ENCODE measurements at regions not wholly inside any gene's neighbourhood (a gene's known extent, or its start where the extent isn't known, plus 50 kb on each side); places are given as distances from the start of the nearest gene placed in this dataset.

GRCh38 chr2:37782155-37782673, 110.8 kb upstream of the CDC42EP3 start:
- DNase-seq (ENCODE audit: low spot score) = no peak

GRCh38 chr2:37782721-37783371, 111.4 kb upstream of the CDC42EP3 start:
- no peak for DNase-seq (ENCODE audit: low spot score)

DNA sequence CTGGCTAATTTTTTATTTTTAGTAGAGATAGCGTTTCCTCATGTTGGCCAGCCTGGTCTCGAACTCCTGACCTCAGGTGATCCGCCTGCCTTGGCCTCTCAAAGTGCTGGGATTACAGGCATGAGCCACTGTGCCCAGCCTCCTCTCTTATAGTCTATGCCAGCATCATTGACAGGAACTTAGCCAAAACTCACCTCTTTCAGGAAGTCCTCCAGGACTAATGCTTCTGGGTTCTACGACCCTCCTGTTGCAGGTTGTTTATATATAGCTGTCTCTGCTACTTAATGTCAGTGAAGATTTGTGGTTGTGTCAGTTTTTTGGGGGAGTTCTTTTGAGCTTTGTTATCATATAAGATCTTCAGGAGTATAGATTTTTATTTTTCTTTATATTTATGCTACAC, 112.1 kb upstream of the CDC42EP3 start:
- DNase-seq (ENCODE audit: low spot score) = no peak

GRCh38 chr2:37784071-37784758, 112.8 kb upstream of the CDC42EP3 start:
- DNase-seq (ENCODE audit: low spot score) = no peak

DNA sequence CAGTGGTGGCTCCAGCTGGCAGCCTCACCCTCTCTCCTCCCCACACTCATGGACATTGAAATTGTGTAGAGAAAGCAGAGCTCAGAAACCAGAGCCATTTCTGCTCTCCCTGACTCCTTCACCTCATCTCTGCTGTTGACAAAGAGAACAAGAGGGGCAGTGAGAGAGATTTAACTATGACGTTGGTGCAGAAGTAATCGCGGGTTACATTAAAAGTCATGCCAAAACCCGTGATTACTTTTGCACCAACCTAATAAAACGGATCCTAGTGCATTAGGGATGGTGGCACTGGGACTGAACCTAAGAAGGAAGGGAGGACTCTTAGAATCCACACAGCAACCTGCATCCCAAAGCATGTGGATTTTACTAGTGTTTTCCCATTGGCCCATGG, 113.3 kb upstream of the CDC42EP3 start:
- no peak for DNase-seq (ENCODE audit: low spot score)

DNA sequence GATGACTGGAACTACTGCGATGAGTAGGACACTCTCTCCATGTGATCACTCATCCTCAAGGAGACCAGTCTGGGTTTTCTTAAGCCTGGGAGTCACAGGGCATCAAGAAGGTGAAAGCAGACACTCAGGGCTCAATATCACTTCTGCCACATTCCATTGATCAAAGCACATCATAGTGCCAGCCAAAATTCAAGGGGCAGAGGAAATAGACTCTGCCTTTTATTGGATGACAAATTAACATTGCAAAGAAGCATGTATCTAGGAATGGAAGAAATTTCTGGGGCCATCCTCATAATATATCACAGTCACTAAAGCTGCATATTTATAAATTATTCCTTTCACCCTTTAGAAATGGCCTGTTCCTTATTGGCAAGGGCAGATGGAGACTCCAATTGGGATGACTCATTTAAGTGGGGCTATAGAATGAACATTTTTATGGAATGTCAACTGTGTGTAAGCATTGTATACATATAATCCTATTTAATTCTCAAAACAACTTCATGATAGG, 114.8 kb upstream of the CDC42EP3 start:
- DNase-seq (ENCODE audit: low spot score) = no peak

GRCh38 chr2:37786854-37787253, 115.4 kb upstream of the CDC42EP3 start:
- no peak for DNase-seq (ENCODE audit: low spot score)

DNA sequence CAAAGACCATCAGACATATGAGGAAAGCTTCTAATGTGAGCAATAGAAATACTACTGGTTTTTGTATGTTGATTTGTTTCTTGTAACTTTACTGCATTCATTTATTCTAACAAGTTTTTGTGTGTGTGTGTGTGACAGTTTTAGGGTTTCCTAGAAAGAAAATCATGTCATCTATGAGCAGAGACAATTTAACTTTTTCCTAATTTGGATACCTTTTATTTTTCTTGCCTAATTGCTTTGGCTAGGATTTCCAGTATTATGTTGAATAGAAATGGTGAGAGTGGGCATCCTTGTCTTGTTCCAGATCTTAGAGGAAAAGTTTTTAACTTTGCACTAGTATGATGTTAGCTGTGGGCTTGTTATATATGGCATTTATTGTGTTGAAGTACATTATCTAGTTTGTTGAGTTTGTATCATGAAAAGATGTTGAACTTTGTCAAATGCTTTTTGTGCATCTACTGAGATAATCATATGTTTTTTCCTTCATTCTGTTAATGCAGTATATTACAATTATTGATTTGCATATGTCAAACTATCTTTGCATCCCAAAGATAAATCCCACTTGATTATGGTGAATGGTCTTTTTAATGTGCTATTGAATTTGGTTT, 117.3 kb upstream of the CDC42EP3 start:
- DNase-seq (ENCODE audit: low spot score) = no peak

DNA sequence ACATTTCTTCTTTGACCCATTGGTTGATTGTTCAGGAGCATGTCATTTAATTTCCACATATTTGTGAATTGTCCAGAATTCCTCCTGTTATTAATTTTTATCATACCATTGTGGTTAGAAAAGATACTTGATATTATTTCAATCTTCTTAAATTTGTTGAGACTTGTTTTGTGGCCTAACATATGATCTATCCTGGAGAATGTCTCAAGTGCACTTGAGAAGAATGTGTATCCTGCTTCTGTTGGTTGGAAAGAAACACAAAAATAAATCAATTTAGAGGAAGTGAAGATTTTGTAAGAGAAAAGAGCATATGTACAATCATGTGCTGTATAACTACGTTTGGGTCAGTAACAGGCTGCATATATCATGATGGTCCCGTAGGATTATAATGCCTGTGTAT, 118.6 kb upstream of the CDC42EP3 start:
- DNase-seq (ENCODE audit: low spot score) = no peak

DNA sequence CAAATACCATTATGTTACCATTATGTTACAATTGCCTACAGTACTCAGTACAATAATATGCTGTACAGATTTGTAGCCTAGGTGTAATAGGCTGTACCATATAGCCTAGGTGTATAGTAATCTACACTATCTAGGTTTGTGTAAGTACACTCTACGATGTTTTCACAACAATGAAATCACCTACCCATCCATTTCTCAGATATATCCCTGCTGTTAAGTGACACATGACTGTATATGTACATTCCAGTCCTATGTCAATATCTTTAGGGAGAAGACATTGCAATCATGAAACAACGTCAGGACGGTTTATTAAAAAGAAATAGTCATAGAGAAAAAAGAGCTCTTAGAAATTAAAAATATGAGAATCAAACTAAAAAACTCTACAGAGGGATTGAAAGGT, 119.0 kb upstream of the CDC42EP3 start:
- no peak for DNase-seq (ENCODE audit: low spot score)

- no peak for DNase-seq (ENCODE audit: low spot score)
Measured at GRCh38 chr2:37792366-37792765, 120.9 kb upstream of the CDC42EP3 start.

GRCh38 chr2:37793004-37793403, 121.6 kb upstream of the CDC42EP3 start:
- no peak for DNase-seq (ENCODE audit: low spot score)

GRCh38 chr2:37794717-37795116, 123.3 kb upstream of the CDC42EP3 start:
- DNase-seq (ENCODE audit: low spot score) = no peak

- DNase-seq (ENCODE audit: low spot score) = no peak
Measured at GRCh38 chr2:37795456-37795855, 124.0 kb upstream of the CDC42EP3 start.

GRCh38 chr2:37795938-37796337, 124.5 kb upstream of the CDC42EP3 start:
- DNase-seq (ENCODE audit: low spot score) = no peak

GRCh38 chr2:37796481-37796880, 125.0 kb upstream of the CDC42EP3 start:
- no peak for DNase-seq (ENCODE audit: low spot score)

- DNase-seq (ENCODE audit: low spot score) = no peak
Measured at GRCh38 chr2:37797081-37797480, 125.6 kb upstream of the CDC42EP3 start.

- no peak for DNase-seq (ENCODE audit: low spot score)
Measured at GRCh38 chr2:37798315-37799005, 126.6 kb upstream of the RMDN2 start.

DNA sequence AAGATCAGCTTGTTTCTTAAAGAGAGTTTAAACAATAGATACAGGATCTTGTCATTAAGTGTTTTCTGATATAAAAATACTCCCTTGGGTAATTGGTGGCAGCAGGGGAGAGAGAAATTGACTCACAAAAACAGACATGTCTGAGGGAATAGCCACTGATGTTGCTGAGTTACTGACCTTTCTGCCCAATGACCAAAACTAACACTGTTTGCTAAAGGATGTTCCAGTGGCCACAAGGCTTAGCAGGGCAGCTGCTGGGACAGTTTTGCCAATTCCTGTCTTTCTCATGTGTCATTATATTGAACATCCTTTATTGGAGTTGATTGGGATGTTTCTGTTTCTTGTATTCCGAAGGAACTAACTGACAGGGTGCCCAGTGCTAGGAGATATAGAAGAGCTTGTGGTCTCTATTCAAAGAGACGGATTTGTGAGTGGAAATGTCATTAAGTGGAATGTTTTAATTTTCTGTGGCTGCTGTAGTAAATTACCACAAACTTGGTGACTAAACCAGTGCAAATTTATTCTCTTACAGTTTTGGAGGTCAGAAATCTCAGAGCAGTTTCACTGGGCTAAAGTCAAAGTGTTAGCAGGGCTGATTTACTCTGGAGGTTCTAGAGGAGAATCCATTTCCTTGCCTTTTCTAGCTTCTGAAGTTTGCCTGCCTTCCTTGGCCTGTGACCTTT, 124.8 kb upstream of the RMDN2 start:
- no peak for DNase-seq (ENCODE audit: low spot score)

GRCh38 chr2:37802211-37802752, 122.8 kb upstream of the RMDN2 start:
- no peak for DNase-seq (ENCODE audit: low spot score)

DNA sequence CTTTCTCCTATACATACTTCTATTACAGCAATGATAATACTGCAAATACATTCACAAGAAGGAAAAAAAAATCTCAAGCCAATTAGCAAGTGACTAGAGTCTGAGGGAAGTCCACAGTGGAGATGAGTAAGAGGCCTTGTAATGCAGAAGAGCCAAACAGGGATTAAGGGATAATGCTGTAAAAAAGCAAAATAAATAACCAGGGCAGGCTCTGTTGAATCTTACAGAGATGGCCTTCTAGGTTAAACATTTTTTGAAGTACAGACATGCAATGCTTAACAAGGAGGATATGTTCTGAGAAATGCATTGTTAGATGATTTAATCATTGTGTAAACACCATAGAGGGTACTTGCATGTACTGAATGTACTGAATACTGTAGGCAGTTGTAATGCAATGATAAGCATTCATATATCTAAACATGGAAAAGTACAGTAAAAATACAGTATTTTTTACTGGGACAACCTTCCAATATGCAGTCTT, 122.1 kb upstream of the RMDN2 start:
- DNase-seq (ENCODE audit: low spot score) = no peak

Measured in cerebellar cortex (tissue), 1 donor.